GM12891 (cell line): ENCODE measurements at regions not wholly inside any gene's neighbourhood (a gene's known extent, or its start where the extent isn't known, plus 50 kb on each side); places are given as distances from the start of the nearest gene placed in this dataset.

Experiments used
- PAX5 ChIP-seq: IDR thresholded peaks from 2 replicates; pipeline ENCODE4 v1.6.1; 2011; ENCODE audit warnings: low read length, moderate library complexity, mild to moderate bottlenecking; ENCODE audit not compliant: insufficient read depth, severe bottlenecking
- POLR2A ChIP-seq: IDR thresholded peaks from 2 replicates; pipeline ENCODE4 v1.6.1; 2011; ENCODE audit warnings: low read depth, low read length, control low read depth
- POLR2AphosphoS5 ChIP-seq: IDR thresholded peaks from 2 replicates; pipeline ENCODE4 v1.6.1; 2011; ENCODE audit warnings: low read depth, low read length, control low read depth
- POU2F2 ChIP-seq: IDR thresholded peaks from 2 replicates; pipeline ENCODE4 v1.6.1; 2011; ENCODE audit warnings: low read depth, mild to moderate bottlenecking, control low read depth, low read length, moderate library complexity
- SPI1 ChIP-seq: IDR thresholded peaks from 2 replicates; pipeline ENCODE4 v1.6.1; 2011; ENCODE audit warnings: low read depth, low read length, control low read depth
- TAF1 ChIP-seq: IDR thresholded peaks from 2 replicates; pipeline ENCODE4 v1.6.1; 2011; ENCODE audit warnings: low read depth, low read length, control low read depth

GRCh38 chr6:84346372-84346771, 118.9 kb upstream of the CEP162 start:
- TF ChIP-seq POLR2A = no peak
- no peak for TF ChIP-seq TAF1
- TF ChIP-seq POU2F2 = no peak
- TF ChIP-seq PAX5 = no peak
- TF ChIP-seq POLR2AphosphoS5 = no peak
- no peak for TF ChIP-seq SPI1
